GM12892 (cell line): ENCODE measurements at regions not wholly inside any gene's neighbourhood (a gene's known extent, or its start where the extent isn't known, plus 50 kb on each side); places are given as distances from the start of the nearest gene placed in this dataset.

Experiments used
- POLR2A ChIP-seq: IDR thresholded peaks from 2 replicates; pipeline ENCODE4 v1.6.1; 2011; ENCODE audit warnings: low read depth, low read length, control low read depth
- POLR2AphosphoS5 ChIP-seq: IDR thresholded peaks from 2 replicates; pipeline ENCODE4 v1.6.1; 2011; ENCODE audit warnings: low read depth, low read length, control low read depth

GRCh38 chr6:112571488-112572270 is 224.5 kb downstream of the RFPL4B start:
- TF ChIP-seq POLR2A (no peak), POLR2AphosphoS5 (no peak)
